WTC11 (cell line): ENCODE measurements at regions not wholly inside any gene's neighbourhood (a gene's known extent, or its start where the extent isn't known, plus 50 kb on each side); places are given as distances from the start of the nearest gene placed in this dataset.

Source experiments
- CTCF ChIP-seq: fragments of 200-600 bp; IDR thresholded peaks from 2 replicates; pipeline ENCODE4 v1.8.0; 2022; ENCODE audit warnings: antibody characterized with exemption
- FOXP1 ChIP-seq: sonication (generic); formaldehyde crosslinking; IDR thresholded peaks from 2 replicates; pipeline ENCODE4 v1.8.0; 2022; ENCODE audit warnings: missing genetic modification reagents, mild to moderate bottlenecking, moderate library complexity, borderline replicate concordance
- KAT7 ChIP-seq: sonication (generic); formaldehyde crosslinking; IDR thresholded peaks from 2 replicates; pipeline ENCODE4 v1.8.1; 2023; ENCODE audit warnings: missing genetic modification reagents, mild to moderate bottlenecking, borderline replicate concordance
- MLX ChIP-seq: sonication (generic); formaldehyde crosslinking; IDR thresholded peaks from 2 replicates; pipeline ENCODE4 v1.8.1; 2023; ENCODE audit warnings: mild to moderate bottlenecking, missing genetic modification reagents, moderate library complexity
- PREB ChIP-seq: sonication (generic); formaldehyde crosslinking; IDR thresholded peaks from 2 replicates; pipeline ENCODE4 v1.8.1; 2022; ENCODE audit warnings: mild to moderate bottlenecking, missing genetic modification reagents, moderate library complexity, borderline replicate concordance
- ZBTB21 ChIP-seq: sonication (generic); formaldehyde crosslinking; IDR thresholded peaks from 2 replicates; pipeline ENCODE4 v1.8.1; 2023; ENCODE audit warnings: mild to moderate bottlenecking, missing genetic modification reagents, borderline replicate concordance
- ZNF232 ChIP-seq: sonication (generic); formaldehyde crosslinking; IDR thresholded peaks from 2 replicates; pipeline ENCODE4 v1.8.0; 2022; ENCODE audit warnings: mild to moderate bottlenecking, missing genetic modification reagents
- ZNF396 ChIP-seq: fragments of 250-450 bp; sonication (Bioruptor Pico); IDR thresholded peaks from 2 replicates; pipeline ENCODE4 v1.8.0; 2021; ENCODE audit warnings: mild to moderate bottlenecking, moderate library complexity, borderline replicate concordance

GRCh38 chr5:30693326-30693725 lies 500.2 kb upstream of the CDH6 start:
- TF ChIP-seq PREB = no peak
- no peak for TF ChIP-seq ZNF232
- TF ChIP-seq MLX = no peak
- no peak for TF ChIP-seq CTCF
- no peak for TF ChIP-seq ZBTB21 (CRISPR knock-in tag)
- no peak for TF ChIP-seq KAT7 (CRISPR knock-in tag)
- TF ChIP-seq ZNF396 (CRISPR knock-in tag) = no peak
- TF ChIP-seq FOXP1 = no peak
